ENCODE measurements at regions not wholly inside any gene's neighbourhood (a gene's known extent, or its start where the extent isn't known, plus 50 kb on each side); places are given as distances from the start of the nearest gene placed in this dataset.
"Not testable (repeated sequence)": the region's sequence is repeated elsewhere in the genome, so short reads cannot be mapped to it uniquely, and the experiment has no call there.

DNA sequence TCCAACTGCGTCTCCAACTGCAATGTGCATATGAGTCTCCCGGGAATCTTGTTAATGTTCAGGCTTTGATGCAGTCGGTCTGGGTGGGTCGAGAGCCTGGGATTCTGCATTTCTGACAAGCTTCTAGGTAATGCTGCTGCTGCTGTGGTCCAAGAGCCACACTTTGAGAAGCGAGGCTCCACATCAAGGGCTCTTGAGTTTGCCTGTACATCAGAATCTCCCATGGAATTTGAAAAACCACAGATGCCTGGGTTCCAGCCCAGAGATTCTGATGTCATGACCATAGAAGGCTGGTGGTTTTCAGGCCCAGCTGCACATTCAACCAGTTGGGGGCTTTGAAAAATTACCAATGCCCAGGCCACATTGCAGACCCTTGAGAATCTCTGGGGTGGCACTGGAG, 93.9 kb upstream of the TARDBP start:
- ChIA-PET POLR2A (no interaction called here), CTCF (interaction anchor here in 1 of 2 donors (0.6 to 1.0 kb wide), 4 partner anchors 15 to 1784 kb away, joined by 3 to 6 read pairs (median 4); no protein-coding TSS in a partner anchor)
- ATAC-seq (replicated peaks in 1 of 4) (peak in 1 of 4 experiments; percentile 8), DNase-seq (no peak)
- Mint-ChIP-seq H3K4me3 (peak overlapping the region in 2 of 3 donors; percentile 40 to 73), H3K36me3 (no peaks in the 10 kb centered on the region), H3K9me3 (no peaks in the 10 kb centered on the region), H3K27me3 (no peaks in the 10 kb centered on the region), H3K4me1 (peaks cover 28 to 34% (median 32%) of the 10 kb centered on the region in 3 donors), H3K27ac (peak overlapping the region in 1 of 2 donors; percentile 38)
- 53% methylated on average over 4 of the region's 5 CpGs for WGBS (ENCODE audit: insufficient coverage)
- no peaks in the 10 kb centered on the region for H3K9me3 ChIP-seq
- H3K4me1 ChIP-seq (ENCODE audit: control insufficient read depth in 1 of 2, extremely low read depth in 1 of 2, insufficient read depth in 2 of 2, low read length in 2 of 2), result peaks cover 24 to 35% of the 10 kb centered on the region in 2 experiments
- H3K27ac ChIP-seq (ENCODE audit: low read length), result no peak overlapping the region
- peaks cover 0 to 27% of the 10 kb centered on the region in 2 experiments for H3K27me3 ChIP-seq (replicated peaks in 1 of 2; ENCODE audit: control insufficient read depth in 2 of 2, extremely low read depth in 1 of 2, insufficient read depth in 2 of 2, low read length in 1 of 2)
- H3K36me3 ChIP-seq (ENCODE audit: control insufficient read depth in 2 of 2, extremely low read depth in 1 of 2, insufficient read depth in 1 of 2, low read length in 1 of 2), result no peaks in the 10 kb centered on the region
- H3K4me3 ChIP-seq (ENCODE audit: control insufficient read depth in 1 of 2, extremely low read depth in 1 of 2, low read length in 1 of 2), result no peak overlapping the region

DNA sequence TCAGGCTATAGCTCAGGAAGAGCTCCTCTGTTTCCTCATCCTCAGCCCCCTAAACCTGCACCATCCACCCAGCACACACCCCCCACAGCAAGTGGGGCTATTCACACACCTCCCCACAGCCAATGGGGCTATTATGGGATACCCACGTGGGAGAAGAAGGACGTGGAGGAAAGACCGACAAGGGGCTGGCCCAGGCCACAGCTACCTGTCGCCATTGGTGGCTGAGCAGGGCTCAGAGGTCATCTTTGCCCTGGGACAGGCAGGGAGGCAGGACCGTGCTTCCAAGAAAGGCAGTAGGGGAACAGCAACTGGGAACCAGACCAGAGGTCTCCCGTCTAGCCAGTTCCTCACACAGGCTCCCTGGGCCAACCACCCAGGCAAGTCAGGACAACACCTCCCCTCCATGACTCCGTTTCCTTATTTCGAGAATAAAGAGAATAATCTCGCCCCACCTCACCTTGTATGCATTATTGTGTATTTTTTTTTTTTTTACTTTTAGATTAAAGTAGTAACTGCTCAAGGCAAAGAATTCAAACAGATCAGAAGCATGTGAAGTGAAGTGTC, 92.3 kb upstream of the TARDBP start:
- Mint-ChIP-seq H3K9me3 (no peaks in the 10 kb centered on the region), H3K36me3 (no peaks in the 10 kb centered on the region), H3K4me1 (peaks cover 28 to 32% (median 29%) of the 10 kb centered on the region in 3 donors), H3K4me3 (no peak overlapping the region), H3K27ac (no peak overlapping the region), H3K27me3 (no peaks in the 10 kb centered on the region)
- no peaks in the 10 kb centered on the region for H3K36me3 ChIP-seq (ENCODE audit: control insufficient read depth in 2 of 2, extremely low read depth in 1 of 2, insufficient read depth in 1 of 2, low read length in 1 of 2)
- CTCF ChIA-PET, result interaction anchor here in 1 of 2 donors (0.6 kb wide), 1 partner anchor 17 kb away, joined by 3 read pairs; no protein-coding TSS in a partner anchor
- no peak overlapping the region for H3K27ac ChIP-seq (ENCODE audit: low read length)
- no peak for DNase-seq
- no peaks in the 10 kb centered on the region for H3K9me3 ChIP-seq
- H3K27me3 ChIP-seq (replicated peaks in 1 of 2; ENCODE audit: control insufficient read depth in 2 of 2, extremely low read depth in 1 of 2, insufficient read depth in 2 of 2, low read length in 1 of 2), result peaks cover 0 to 27% of the 10 kb centered on the region in 2 experiments
- no peak for ATAC-seq (replicated peaks in 1 of 4)
- H3K4me3 ChIP-seq (ENCODE audit: control insufficient read depth in 1 of 2, extremely low read depth in 1 of 2, low read length in 1 of 2), result no peak overlapping the region
- H3K4me1 ChIP-seq (ENCODE audit: control insufficient read depth in 1 of 2, extremely low read depth in 1 of 2, insufficient read depth in 2 of 2, low read length in 2 of 2), result peaks cover 24 to 35% of the 10 kb centered on the region in 2 experiments
- 82% methylated on average over 5 of the region's 9 CpGs for WGBS (ENCODE audit: insufficient coverage)
- POLR2A ChIA-PET, result no interaction called here

DNA sequence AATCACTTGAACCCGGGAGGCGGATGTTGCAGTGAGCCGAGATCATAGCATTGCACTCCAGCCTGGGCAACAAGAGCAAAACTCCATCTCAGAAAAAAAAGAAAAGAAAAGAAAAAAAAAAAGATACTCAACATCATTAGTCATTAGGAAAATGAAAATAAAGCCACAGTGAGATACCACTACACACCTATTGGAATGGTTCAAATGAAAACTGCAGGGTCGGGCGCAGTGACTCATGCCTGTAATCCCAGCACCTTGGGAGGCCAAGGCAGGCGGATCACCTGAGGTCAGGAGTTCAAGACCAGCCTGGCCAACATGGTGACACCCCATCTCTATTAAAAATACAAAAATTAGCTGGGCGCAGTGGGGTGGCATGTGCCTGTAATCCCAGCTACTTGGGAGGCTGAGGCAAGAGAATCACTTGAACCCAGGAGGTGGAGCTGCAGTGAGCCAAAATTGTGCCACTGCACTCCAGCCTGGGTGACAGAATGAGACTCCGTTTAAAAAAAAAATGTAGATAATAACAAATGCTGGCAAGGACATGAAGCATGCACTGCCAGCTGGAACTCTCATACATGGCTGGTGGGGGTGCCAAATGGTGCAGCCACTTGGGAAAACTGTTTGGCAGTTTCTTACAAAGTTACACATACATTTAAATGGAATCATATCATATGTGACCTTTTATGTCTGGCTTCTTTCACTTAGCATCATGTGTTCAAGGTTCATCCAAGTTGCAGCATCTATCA, 90.0 kb upstream of the TARDBP start:
- H3K36me3 ChIP-seq (ENCODE audit: control insufficient read depth in 2 of 2, extremely low read depth in 1 of 2, insufficient read depth in 1 of 2, low read length in 1 of 2); ATAC-seq (replicated peaks in 1 of 4); H3K4me3 ChIP-seq (ENCODE audit: control insufficient read depth in 1 of 2, extremely low read depth in 1 of 2, low read length in 1 of 2); H3K36me3 Mint-ChIP-seq; POLR2A ChIA-PET; H3K27ac Mint-ChIP-seq; H3K9me3 Mint-ChIP-seq; H3K27me3 Mint-ChIP-seq; H3K4me3 Mint-ChIP-seq; H3K9me3 ChIP-seq; H3K27ac ChIP-seq (ENCODE audit: low read length); DNase-seq: not testable (repeated sequence)
- CTCF ChIA-PET, result interaction anchor here in 1 of 2 donors (0.7 kb wide), 1 partner anchor 16 kb away, joined by 5 read pairs; no protein-coding TSS in a partner anchor
- Histone ChIP-seq H3K4me1 (ENCODE audit: control insufficient read depth in 1 of 2, extremely low read depth in 1 of 2, insufficient read depth in 2 of 2, low read length in 2 of 2) (peaks cover 7 to 13% of the 10 kb centered on the region in 2 experiments), H3K27me3 (replicated peaks in 1 of 2; ENCODE audit: control insufficient read depth in 2 of 2, extremely low read depth in 1 of 2, insufficient read depth in 2 of 2, low read length in 1 of 2) (peaks cover 0 to 15% of the 10 kb centered on the region in 2 experiments)
- WGBS (ENCODE audit: insufficient coverage), result 70% methylated on average over 3 of the region's 8 CpGs
- H3K4me1 Mint-ChIP-seq, result peaks cover 11 to 12% (median 12%) of the 10 kb centered on the region in 3 donors

DNA sequence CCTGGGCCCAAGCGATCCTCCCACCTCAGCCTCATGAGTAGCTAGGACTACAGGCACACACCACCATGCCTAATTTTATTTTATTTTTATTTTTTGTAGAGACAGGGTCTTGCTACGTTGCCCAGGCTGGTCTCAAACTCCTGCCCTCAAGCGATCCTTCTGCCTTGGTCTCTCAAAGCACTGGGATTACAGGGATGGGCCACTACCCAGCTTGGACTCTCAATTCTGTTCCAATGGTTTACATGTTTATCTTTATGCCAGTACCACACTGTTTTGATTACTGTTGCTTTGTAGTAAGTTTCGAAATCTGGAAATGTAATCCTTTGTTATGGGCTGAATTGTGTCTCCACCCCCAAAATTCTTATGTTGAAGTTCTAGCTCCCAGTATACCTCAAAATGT, 88.4 kb upstream of the TARDBP start:
- no peak for DNase-seq
- H3K4me3 Mint-ChIP-seq, result no peak overlapping the region
- no peaks in the 10 kb centered on the region for H3K36me3 ChIP-seq (ENCODE audit: control insufficient read depth in 2 of 2, extremely low read depth in 1 of 2, insufficient read depth in 1 of 2, low read length in 1 of 2)
- H3K4me3 ChIP-seq (ENCODE audit: control insufficient read depth in 1 of 2, extremely low read depth in 1 of 2, low read length in 1 of 2), result no peak overlapping the region
- H3K27ac ChIP-seq (ENCODE audit: low read length), result no peak overlapping the region
- ATAC-seq (replicated peaks in 1 of 4), result no peak
- H3K9me3 Mint-ChIP-seq, result no peaks in the 10 kb centered on the region
- WGBS (ENCODE audit: insufficient coverage), result 20% methylated on average over 1 of the region's 4 CpGs
- H3K4me1 ChIP-seq (ENCODE audit: control insufficient read depth in 1 of 2, extremely low read depth in 1 of 2, insufficient read depth in 2 of 2, low read length in 2 of 2), result no peaks in the 10 kb centered on the region
- H3K27ac Mint-ChIP-seq, result no peak overlapping the region
- H3K9me3 ChIP-seq, result no peaks in the 10 kb centered on the region
- CTCF ChIA-PET, result no interaction called here
- H3K36me3 Mint-ChIP-seq, result peaks cover 2% of the 10 kb centered on the region
- POLR2A ChIA-PET, result no interaction called here
- H3K27me3 Mint-ChIP-seq, result peaks cover 0 to 2% of the 10 kb centered on the region in 2 donors
- peaks cover 0 to 22% of the 10 kb centered on the region in 2 experiments for H3K27me3 ChIP-seq (replicated peaks in 1 of 2; ENCODE audit: control insufficient read depth in 2 of 2, extremely low read depth in 1 of 2, insufficient read depth in 2 of 2, low read length in 1 of 2)
- no peaks in the 10 kb centered on the region for H3K4me1 Mint-ChIP-seq

DNA sequence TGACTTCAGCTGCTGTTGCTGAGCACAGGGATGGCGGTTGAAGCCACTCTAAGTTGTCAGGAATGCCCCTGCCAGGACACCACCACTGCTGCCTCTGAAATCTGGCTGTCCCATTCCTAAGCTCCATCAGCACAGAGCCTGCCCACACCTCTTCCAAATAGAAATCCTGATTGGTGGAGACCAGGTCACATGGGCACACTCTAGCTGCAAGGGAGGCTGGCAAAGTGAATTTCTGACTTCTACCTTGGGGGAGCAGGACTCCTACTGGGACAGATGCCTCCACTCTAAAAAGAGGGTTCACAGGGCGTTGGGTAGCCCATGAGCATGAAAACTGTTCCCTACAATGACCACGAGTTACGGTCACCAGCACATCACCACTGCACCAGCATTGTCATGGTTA, 83.8 kb upstream of the TARDBP start:
- Mint-ChIP-seq H3K36me3 (peaks cover 3% of the 10 kb centered on the region), H3K4me3 (no peak overlapping the region), H3K4me1 (peaks cover 8 to 21% (median 15%) of the 10 kb centered on the region in 3 donors), H3K27me3 (peaks cover 0 to 2% of the 10 kb centered on the region in 2 donors), H3K9me3 (no peaks in the 10 kb centered on the region), H3K27ac (no peak overlapping the region)
- Histone ChIP-seq H3K4me1 (ENCODE audit: control insufficient read depth in 1 of 2, extremely low read depth in 1 of 2, insufficient read depth in 2 of 2, low read length in 2 of 2) (peaks cover 0 to 16% of the 10 kb centered on the region in 2 experiments), H3K36me3 (ENCODE audit: control insufficient read depth in 2 of 2, extremely low read depth in 1 of 2, insufficient read depth in 1 of 2, low read length in 1 of 2) (no peaks in the 10 kb centered on the region), H3K27ac (ENCODE audit: low read length) (no peak overlapping the region), H3K9me3 (no peaks in the 10 kb centered on the region), H3K27me3 (replicated peaks in 1 of 2; ENCODE audit: control insufficient read depth in 2 of 2, extremely low read depth in 1 of 2, insufficient read depth in 2 of 2, low read length in 1 of 2) (peaks cover 0 to 12% of the 10 kb centered on the region in 2 experiments), H3K4me3 (ENCODE audit: control insufficient read depth in 1 of 2, extremely low read depth in 1 of 2, low read length in 1 of 2) (no peak overlapping the region)
- ChIA-PET CTCF (no interaction called here), POLR2A (no interaction called here)
- DNase-seq (no peak), ATAC-seq (replicated peaks in 1 of 4) (no peak)
- 81% methylated on average over 3 of the region's 4 CpGs for WGBS (ENCODE audit: insufficient coverage)

DNA sequence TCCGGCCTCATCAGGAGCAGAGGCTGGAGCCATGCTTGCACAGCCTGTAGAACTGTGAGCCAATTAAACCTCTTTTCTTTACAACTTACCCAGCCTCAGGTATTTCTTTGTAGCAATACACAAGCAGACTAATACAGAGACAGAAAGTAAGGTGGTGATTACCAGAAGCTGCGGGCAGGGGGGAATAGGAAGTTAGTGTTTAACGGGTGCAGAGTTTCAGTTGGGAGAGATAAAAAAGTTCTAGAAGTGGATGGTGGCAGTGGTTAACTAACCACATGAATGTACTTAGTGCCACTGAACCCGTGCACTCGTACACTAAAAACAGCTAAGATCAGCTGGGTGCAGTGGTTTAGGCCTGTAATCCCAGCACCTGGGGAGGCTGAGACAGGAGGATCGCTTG, 80.4 kb upstream of the TARDBP start:
- 37% methylated on average over 3 of the region's 6 CpGs for WGBS (ENCODE audit: insufficient coverage)
- Histone ChIP-seq H3K27me3 (replicated peaks in 1 of 2; ENCODE audit: control insufficient read depth in 2 of 2, extremely low read depth in 1 of 2, insufficient read depth in 2 of 2, low read length in 1 of 2) (peaks cover 0 to 18% of the 10 kb centered on the region in 2 experiments), H3K27ac (ENCODE audit: low read length) (no peak overlapping the region), H3K36me3 (ENCODE audit: control insufficient read depth in 2 of 2, extremely low read depth in 1 of 2, insufficient read depth in 1 of 2, low read length in 1 of 2) (no peaks in the 10 kb centered on the region), H3K9me3 (no peaks in the 10 kb centered on the region), H3K4me1 (ENCODE audit: control insufficient read depth in 1 of 2, extremely low read depth in 1 of 2, insufficient read depth in 2 of 2, low read length in 2 of 2) (peaks cover 0 to 21% of the 10 kb centered on the region in 2 experiments), H3K4me3 (ENCODE audit: control insufficient read depth in 1 of 2, extremely low read depth in 1 of 2, low read length in 1 of 2) (no peak overlapping the region)
- Mint-ChIP-seq H3K4me3 (peak overlapping the region in 1 of 3 donors; percentile 35), H3K27me3 (no peaks in the 10 kb centered on the region), H3K36me3 (peaks cover 3% of the 10 kb centered on the region), H3K4me1 (peaks cover 8 to 21% (median 17%) of the 10 kb centered on the region in 3 donors), H3K9me3 (no peaks in the 10 kb centered on the region), H3K27ac (peak overlapping the region; percentile 67 to 78)
- DNase-seq (peak in 11 of 35 experiments; percentile 7 to 49 (median 14)), ATAC-seq (replicated peaks in 1 of 4) (peak; percentile 50 to 93 (median 72))
- ChIA-PET POLR2A (no interaction called here), CTCF (no interaction called here)
